ENCODE measurements at regions not wholly inside any gene's neighbourhood (a gene's known extent, or its start where the extent isn't known, plus 50 kb on each side); places are given as distances from the start of the nearest gene placed in this dataset.

- TF ChIP-seq CREB1 (IDR thresholded peaks at IDR 0.05; ENCODE audit: low read depth): no peak
- no peak for TF ChIP-seq EGR1 (IDR thresholded peaks at IDR 0.05)
- TF ChIP-seq USF1 (IDR thresholded peaks at IDR 0.05): no peak
- TF ChIP-seq CEBPB (IDR thresholded peaks at IDR 0.05): no peak
- TF ChIP-seq RAD21 (IDR thresholded peaks at IDR 0.05; ENCODE audit: low read depth): no peak
- TF ChIP-seq NFIC (IDR thresholded peaks at IDR 0.05): no peak
- no peak for TF ChIP-seq REST (IDR thresholded peaks at IDR 0.05; ENCODE audit: low read depth)
- TF ChIP-seq FOXM1 (IDR thresholded peaks at IDR 0.05; ENCODE audit: borderline replicate concordance, low read depth): no peak
- TF ChIP-seq TAF1 (IDR thresholded peaks at IDR 0.05; ENCODE audit: low read depth): no peak
- no peak for TF ChIP-seq ZBTB7A (IDR thresholded peaks at IDR 0.05; ENCODE audit: low read depth)
Measured at GRCh38 chr7:16106300-16106699, 315.0 kb downstream of the CRPPA start.
